OCI-LY7 (cell line): ENCODE measurements at regions not wholly inside any gene's neighbourhood (a gene's known extent, or its start where the extent isn't known, plus 50 kb on each side); places are given as distances from the start of the nearest gene placed in this dataset.

Source experiments
- BruUV-seq: library from RNA; stranded (reverse); fragments of 400-500 nt; replicated peaks from 2 replicates; lab custom pipeline; 2021; lab: Mats Ljungman, UMichigan
- CTCF ChIA-PET: fragments of 300-600 bp; sonication (Branson Sonifier 250); formaldehyde crosslinking; loops from one replicate; lab custom pipeline; 2022; ENCODE audit warnings: antibody characterized with exemption; ENCODE audit not compliant: unreplicated experiment; lab: Charles Lee
- POLR2A ChIA-PET: fragments of 300-600 bp; sonication (Branson Sonifier 250); formaldehyde crosslinking; loops from one replicate; lab custom pipeline; 2022; ENCODE audit warnings: antibody characterized with exemption; lab: Charles Lee
- DNase-seq: peaks from one replicate; pipeline ENCODE4 v3.0.0-alpha.2; 2015; ENCODE audit warnings: low spot score
- H2AFZ ChIP-seq: fragments of 200-600 bp; sonication (generic), shearing (Covaris generic); 2 replicates; pipeline ENCODE4 v1.6.1; 2014; ENCODE audit warnings: mild to moderate bottlenecking, antibody characterized with exemption, low read length, moderate library complexity
- H3K27ac ChIP-seq: fragments of 200-600 bp; sonication (generic); 2 replicates; pipeline ENCODE4 v1.5.1; 2014; ENCODE audit warnings: mixed run types, low read depth, mild to moderate bottlenecking, moderate library complexity, low read length, inconsistent platforms; ENCODE audit not compliant: poor library complexity, severe bottlenecking
- H3K36me3 ChIP-seq: fragments of 200-600 bp; sonication (generic); 2 replicates; pipeline ENCODE4 v1.6.1; 2014; ENCODE audit warnings: mild to moderate bottlenecking, antibody characterized with exemption, low read length, moderate library complexity, mixed read lengths; ENCODE audit not compliant: insufficient read depth
- H3K4me1 ChIP-seq: fragments of 200-600 bp; sonication (generic); 2 replicates; pipeline ENCODE4 v1.5.1; 2014; ENCODE audit warnings: mild to moderate bottlenecking, low read length; ENCODE audit not compliant: insufficient read depth, poor library complexity, severe bottlenecking
- H3K4me2 ChIP-seq: fragments of 200-600 bp; sonication (generic); 2 replicates; pipeline ENCODE4 v1.6.1; 2014; ENCODE audit warnings: mild to moderate bottlenecking, low read length
- H3K4me3 ChIP-seq: fragments of 200-600 bp; sonication (generic); 2 replicates; pipeline ENCODE4 v1.5.1; 2014; ENCODE audit warnings: mild to moderate bottlenecking, low read depth, low read length; ENCODE audit not compliant: poor library complexity, severe bottlenecking
- H3K79me2 ChIP-seq: fragments of 200-600 bp; sonication (generic); 2 replicates; pipeline ENCODE4 v1.6.1; 2016; ENCODE audit warnings: low read depth, mild to moderate bottlenecking, low read length, moderate library complexity, mixed read lengths; ENCODE audit not compliant: insufficient read depth
- H3K9me2 ChIP-seq: fragments of 200-600 bp; sonication (generic); 2 replicates; pipeline ENCODE4 v1.6.1; 2016; ENCODE audit warnings: mild to moderate bottlenecking, low read length, mixed read lengths; ENCODE audit not compliant: insufficient read depth
- H3K9me3 ChIP-seq: fragments of 200-600 bp; sonication (generic); 2 replicates; pipeline ENCODE4 v1.6.1; 2014; ENCODE audit warnings: mild to moderate bottlenecking, mixed run types, low read length, mixed read lengths
- H4K20me1 ChIP-seq: fragments of 200-600 bp; sonication (generic); 2 replicates; pipeline ENCODE4 v1.6.1; 2014; ENCODE audit warnings: mild to moderate bottlenecking, antibody characterized with exemption, low read length, moderate library complexity, mixed read lengths; ENCODE audit not compliant: insufficient read depth
- CTCF ChIP-seq: fragments of 200-600 bp; sonication (generic); conservative IDR thresholded peaks from 2 replicates; pipeline ENCODE4 v1.5.1; 2014; ENCODE audit warnings: mild to moderate bottlenecking, antibody characterized with exemption, low read length, moderate library complexity, mixed read lengths
- EZH2phosphoT487 ChIP-seq: fragments of 200-600 bp; sonication (generic); IDR thresholded peaks from 2 replicates; pipeline ENCODE4 v1.6.1; 2018; ENCODE audit warnings: low read depth, borderline replicate concordance, mild to moderate bottlenecking, mixed run types, antibody characterized with exemption, low read length, moderate library complexity, mixed read lengths
- intact Hi-C: fragments of 100-400 bp; cut with micrococcal nuclease; formaldehyde crosslinking; loops from one replicate; pipeline ENCODE4 v1.10.0; 2022; ENCODE audit not compliant: unreplicated experiment

GRCh38 chr10:118838364-118838763, 83.6 kb upstream of the CACUL1 start:
- H3K79me2 ChIP-seq, result no peaks in the 10 kb centered on the region
- BruUV-seq, result no TSS peak
- no peak overlapping the region for H3K4me2 ChIP-seq
- ChIA-PET CTCF (no interaction called here), POLR2A (no interaction called here)
- no peak overlapping the region for H2AFZ ChIP-seq
- H3K4me3 ChIP-seq, result no peak overlapping the region
- H3K9me2 ChIP-seq, result no peaks in the 10 kb centered on the region
- H3K27ac ChIP-seq, result no peak overlapping the region
- H3K4me1 ChIP-seq, result no peaks in the 10 kb centered on the region
- H3K9me3 ChIP-seq, result no peaks in the 10 kb centered on the region
- no peaks in the 10 kb centered on the region for H3K36me3 ChIP-seq
- TF ChIP-seq EZH2phosphoT487, result no peak
- no peak for TF ChIP-seq CTCF
- H4K20me1 ChIP-seq, result no peaks in the 10 kb centered on the region
- intact Hi-C loops, result no loop called here
- DNase-seq, result no peak

- H3K27ac ChIP-seq, result no peak overlapping the region
- no peaks in the 10 kb centered on the region for H3K79me2 ChIP-seq
- H3K4me2 ChIP-seq, result no peak overlapping the region
- no peaks in the 10 kb centered on the region for H3K9me3 ChIP-seq
- no peaks in the 10 kb centered on the region for H4K20me1 ChIP-seq
- H3K4me1 ChIP-seq, result no peaks in the 10 kb centered on the region
- H3K36me3 ChIP-seq, result no peaks in the 10 kb centered on the region
- ChIA-PET CTCF (no interaction called here), POLR2A (no interaction called here)
- no peak overlapping the region for H3K4me3 ChIP-seq
- H3K9me2 ChIP-seq, result no peaks in the 10 kb centered on the region
- intact Hi-C loops, result no loop called here
- DNase-seq, result no peak
- TF ChIP-seq CTCF (no peak), EZH2phosphoT487 (no peak)
- no TSS peak for BruUV-seq
- H2AFZ ChIP-seq, result no peak overlapping the region
These were observed 84.6 kb upstream of the CACUL1 start for GRCh38 chr10:118839348-118839747.

- BruUV-seq, result no TSS peak
- no peaks in the 10 kb centered on the region for H3K9me2 ChIP-seq
- no peaks in the 10 kb centered on the region for H3K36me3 ChIP-seq
- H4K20me1 ChIP-seq, result no peaks in the 10 kb centered on the region
- intact Hi-C loops, result no loop called here
- no peaks in the 10 kb centered on the region for H3K4me1 ChIP-seq
- TF ChIP-seq EZH2phosphoT487 (no peak), CTCF (no peak)
- H3K79me2 ChIP-seq, result no peaks in the 10 kb centered on the region
- POLR2A ChIA-PET, result no interaction called here
- DNase-seq, result no peak
- H2AFZ ChIP-seq, result no peak overlapping the region
- no peak overlapping the region for H3K27ac ChIP-seq
- no peak overlapping the region for H3K4me2 ChIP-seq
- CTCF ChIA-PET, result no interaction called here
- no peaks in the 10 kb centered on the region for H3K9me3 ChIP-seq
- no peak overlapping the region for H3K4me3 ChIP-seq
These were observed 85.5 kb upstream of the CACUL1 start for GRCh38 chr10:118840071-118840775.
